ENCODE measurements at regions not wholly inside any gene's neighbourhood (a gene's known extent, or its start where the extent isn't known, plus 50 kb on each side); places are given as distances from the start of the nearest gene placed in this dataset.
A peak's percentile ranks its signal among the peaks of the same experiment; 100 is the strongest.

DNA sequence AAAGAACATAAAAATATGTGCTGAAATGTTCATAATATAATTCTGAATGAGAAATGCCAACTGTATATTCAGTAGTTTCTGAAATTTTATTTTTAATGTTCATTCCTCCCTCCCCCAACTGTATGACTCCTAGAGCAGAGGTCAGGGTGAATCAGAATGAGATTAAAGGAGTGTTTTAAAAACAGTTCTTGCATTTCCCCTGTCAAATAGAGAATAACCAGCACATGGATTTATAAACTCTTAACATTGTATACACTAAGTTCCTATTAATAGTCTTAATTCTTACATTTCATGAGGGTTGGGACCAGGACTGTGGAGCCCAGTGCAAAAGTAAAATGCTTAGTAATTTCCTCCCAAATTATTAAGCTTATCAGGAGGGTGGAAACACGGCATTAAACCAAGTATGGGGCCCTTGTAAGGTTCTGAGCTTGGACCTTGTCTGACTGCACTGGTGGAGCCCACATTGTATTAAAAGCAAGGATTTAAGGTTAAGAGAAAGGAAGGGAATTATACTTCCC, 474.6 kb upstream of the RAG2 start:
- DNase-seq (ENCODE audit: low spot score) = no peak

DNA sequence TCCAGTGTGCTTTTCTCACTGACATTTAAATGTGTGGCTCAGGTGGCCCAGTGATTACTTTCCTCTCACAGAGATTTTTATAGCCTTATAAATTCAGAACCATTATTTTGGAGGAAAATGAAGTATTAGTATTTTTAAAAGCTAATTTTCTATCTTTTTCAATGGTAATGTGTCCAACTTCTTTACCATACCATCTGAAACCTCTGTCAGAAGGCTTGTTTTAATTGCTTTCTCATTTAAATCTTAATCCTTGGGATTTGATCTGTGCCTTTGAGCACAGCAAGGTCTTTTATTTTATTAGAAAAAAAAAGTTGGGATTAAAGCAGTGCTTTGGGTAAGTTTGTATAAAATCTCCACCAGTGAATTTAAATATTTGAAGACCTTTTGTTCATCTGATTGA, 452.3 kb upstream of the RAG2 start:
- DNase-seq (ENCODE audit: low spot score) = no peak

DNA sequence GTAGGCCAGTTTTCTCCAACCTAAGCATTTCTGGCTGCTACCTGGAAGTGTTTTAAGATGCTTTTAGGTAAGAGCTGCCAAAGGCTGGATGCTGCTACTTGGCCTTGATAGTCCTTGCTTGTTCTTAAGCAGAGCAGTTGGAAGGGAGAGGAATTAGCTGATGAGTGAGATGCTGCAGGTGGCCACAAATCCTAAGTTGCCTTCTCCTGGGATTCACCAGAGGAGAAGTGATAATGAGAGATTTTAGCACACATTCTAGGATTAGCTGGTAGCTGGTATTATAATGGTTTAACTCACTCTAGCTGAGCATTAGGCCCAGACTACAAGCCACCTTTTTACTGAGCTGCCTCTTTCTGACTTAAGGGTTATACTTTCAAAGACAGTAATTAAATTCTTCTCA, 442.9 kb upstream of the RAG2 start:
- DNase-seq (ENCODE audit: low spot score) = no peak

DNA sequence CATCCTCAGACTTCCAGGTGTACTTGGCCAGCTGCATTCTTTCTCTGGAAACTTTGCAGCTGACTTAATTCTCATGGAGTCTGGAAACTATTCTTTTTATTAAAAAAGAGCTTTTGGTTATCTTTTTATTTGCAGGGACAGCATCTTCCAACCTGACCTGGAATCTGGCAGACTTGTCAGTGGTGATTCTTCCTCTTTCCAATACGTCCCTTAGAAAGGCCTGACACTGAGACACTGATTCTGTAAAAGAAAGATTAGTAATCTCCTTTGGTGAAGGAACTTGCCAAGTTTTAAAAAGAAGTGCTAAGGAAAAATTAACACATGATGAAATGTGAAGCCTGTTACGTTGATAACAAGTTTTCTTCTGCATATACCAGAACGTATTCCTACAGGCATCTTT, 440.9 kb upstream of the RAG2 start:
- DNase-seq (ENCODE audit: low spot score) = no peak

DNA sequence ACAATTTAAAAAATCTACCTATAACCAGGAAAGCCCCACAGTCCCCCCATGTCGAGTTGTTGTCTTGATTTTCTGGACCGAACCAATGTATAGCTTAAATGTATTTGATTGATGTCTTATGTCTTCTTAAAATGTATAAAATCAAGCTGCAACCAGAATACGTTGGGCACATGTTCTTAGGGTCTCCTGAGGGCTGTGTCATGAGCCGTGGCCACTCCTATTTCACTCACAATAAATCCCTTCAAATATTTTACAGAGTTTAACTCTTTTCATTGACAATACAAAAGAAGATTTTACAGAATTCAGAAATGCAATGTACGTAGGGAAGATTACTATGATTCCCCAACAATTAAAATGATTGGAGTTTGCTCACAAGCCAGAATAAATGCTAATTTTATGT, 428.7 kb upstream of the RAG2 start:
- DNase-seq (ENCODE audit: low spot score) = no peak

DNA sequence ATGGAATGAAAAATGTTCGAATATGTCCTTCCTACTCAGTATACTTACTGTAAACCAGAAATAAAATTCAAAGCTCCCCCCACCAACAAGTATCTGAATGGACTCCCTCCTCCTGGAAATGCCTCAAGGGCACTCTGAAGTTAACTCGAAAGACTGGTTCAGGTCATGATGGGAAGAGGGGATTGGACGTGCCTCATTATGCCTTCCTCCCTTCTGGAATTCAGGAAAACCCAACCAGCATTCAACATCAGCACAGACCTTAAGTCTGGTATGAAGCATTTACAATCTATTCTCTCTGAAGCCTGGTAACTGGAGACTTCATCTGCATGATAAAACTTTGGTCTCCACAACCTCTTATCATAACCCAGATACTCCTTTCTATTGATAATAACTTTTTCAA, 428.3 kb upstream of the RAG2 start:
- DNase-seq (ENCODE audit: low spot score) = no peak

DNA sequence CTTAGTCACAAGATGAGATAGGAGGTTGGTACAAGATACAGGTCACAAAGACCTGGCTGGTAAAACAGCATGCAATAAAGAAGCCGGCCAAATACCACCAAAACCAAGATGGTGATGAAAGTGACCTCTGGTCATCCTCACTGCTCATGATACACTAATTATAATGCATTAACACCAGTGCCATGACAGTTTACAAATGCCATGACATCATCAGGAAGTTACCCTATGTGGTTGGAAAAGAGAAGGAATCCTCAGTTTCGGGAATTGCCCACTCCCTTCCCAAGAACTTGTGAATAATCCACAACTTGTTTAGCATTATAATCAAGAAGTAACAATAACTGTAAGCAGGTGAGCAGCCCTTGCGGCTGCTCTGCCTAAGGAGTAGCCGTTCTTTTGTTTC, 408.5 kb upstream of the RAG2 start:
- DNase-seq (ENCODE audit: low spot score) = no peak

DNA sequence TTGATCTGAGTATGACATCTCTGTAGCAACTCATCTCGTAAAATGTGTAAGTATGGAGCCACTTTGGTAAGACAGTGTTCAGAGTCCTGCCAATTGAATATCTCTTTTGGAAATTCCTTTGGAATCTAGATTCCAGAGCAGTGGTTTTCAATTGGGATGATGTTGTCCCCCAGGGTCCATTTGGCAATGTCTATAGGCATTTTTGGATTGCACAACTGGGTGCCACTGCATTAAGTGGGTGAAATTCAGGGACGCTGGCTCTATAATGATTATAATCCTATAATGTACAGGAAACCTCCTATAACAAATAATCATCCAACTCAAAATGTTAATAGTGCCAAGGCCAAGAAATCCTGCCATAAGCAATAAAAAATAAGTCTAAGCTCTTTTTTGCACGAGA, 404.8 kb upstream of the RAG2 start:
- DNase-seq (ENCODE audit: low spot score) = no peak

DNA sequence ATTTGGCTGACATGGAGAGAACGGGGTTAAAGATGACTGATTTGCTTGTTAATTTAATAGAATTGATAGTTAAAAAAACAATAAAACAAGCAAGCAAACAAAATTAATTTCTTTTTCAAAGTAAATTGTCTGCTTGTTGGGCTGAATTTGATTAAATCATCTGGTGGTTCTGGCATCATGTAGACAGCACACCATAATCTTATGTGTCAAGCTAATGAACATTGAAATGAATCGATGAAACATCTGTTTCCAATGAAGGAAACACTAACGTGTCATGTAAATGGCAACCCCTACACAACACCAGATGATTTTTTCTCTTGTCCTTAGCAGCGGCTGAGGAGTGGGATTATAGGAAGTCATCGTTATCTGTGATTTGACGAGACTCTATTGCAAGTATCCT, 399.6 kb upstream of the RAG2 start:
- no peak for DNase-seq (ENCODE audit: low spot score)

DNA sequence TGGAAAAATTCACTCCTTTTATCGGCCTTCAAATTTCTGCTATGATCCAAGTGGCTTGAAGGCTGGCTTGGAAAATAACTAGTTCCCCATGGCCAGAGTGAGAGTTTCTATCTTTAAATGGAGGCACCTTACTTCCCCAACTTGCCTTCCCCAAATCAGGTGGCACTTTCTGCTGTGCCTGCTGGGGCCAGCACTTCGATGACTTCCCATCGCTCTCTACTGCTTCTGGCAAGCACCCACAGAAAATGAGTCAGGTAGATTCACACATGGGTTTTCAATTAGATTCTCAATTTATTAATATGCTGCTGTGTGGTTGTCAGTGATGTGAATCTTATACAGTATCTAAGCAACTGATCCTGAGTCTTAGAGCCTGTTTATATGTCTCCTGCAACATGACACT, 398.8 kb upstream of the RAG2 start:
- DNase-seq (ENCODE audit: low spot score) = no peak

DNA sequence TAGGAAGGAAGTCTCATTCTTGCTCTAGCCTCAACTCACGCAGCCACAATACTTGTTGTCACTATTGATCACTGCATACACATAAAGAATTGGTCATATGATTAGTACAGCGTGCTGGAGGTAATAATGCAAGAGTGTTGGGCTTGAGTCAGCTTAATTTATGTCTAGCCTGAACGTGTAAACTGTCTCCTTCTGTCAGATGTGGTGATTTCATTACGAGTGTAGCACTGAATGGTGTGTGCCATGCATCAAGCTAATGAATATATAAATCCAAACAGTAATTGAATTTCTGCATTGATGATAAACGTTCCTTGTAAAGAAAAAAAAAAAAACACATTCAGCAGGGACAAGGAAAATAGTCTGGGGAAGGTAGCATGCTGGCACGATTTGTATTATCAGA, 396.2 kb upstream of the RAG2 start:
- no peak for DNase-seq (ENCODE audit: low spot score)

DNA sequence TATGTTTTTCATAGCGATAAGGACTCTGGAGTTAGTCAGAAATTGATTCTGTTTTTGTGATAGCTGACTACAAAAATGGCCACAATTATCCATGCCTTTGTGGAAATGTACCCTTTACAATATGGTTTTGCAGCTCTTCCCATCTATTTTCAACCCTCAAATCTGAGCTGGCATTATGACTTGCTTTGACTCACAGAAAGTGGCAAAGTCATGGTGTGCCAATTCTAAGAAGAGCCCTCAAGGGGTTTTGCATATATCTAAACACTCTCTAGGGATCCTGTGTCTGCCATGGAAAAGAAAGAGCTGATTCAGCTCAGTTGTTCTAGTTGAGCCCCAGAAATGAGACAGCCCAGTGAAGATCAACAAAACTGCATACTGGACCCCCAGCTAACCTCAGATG, 390.5 kb upstream of the RAG2 start:
- no peak for DNase-seq (ENCODE audit: low spot score)

DNA sequence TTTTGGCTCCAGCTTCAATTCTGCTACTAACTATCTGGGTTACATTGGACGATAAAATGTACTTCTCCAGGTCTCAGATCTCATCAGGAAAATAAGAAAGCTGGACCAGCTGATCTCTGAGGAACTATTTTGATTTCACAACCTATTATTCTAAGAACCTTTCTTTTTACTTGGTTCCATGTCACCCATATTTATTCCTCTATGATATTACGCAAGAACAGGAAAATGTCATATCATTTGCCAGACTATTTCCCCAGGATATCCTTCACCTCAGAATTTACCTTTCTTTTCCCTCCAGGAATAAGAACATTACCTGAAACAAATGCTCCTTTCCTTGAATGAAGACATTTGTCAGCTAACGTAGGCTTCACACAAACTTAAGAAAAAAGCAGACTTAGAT, 387.5 kb upstream of the RAG2 start:
- no peak for DNase-seq (ENCODE audit: low spot score)

DNA sequence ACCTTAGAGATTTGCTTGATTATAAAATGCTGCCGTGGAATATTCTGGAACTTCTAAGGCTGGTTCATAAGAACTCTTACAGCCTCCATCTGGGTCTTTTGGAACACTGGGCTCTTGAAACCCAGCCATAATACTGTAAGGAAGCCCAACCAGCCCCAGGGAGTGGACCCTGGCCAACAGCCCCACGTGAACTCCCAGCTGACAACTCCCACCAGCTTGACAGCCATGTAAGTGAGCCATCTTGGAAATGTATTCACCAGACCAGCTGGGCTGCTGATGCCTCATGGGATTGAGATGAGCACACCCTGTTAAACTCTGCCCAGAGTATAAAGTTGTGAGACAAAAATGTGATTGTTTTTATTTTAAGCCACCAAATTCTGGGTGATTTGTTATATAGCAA, 378.7 kb upstream of the RAG2 start:
- DNase-seq (ENCODE audit: low spot score) = no peak

DNA sequence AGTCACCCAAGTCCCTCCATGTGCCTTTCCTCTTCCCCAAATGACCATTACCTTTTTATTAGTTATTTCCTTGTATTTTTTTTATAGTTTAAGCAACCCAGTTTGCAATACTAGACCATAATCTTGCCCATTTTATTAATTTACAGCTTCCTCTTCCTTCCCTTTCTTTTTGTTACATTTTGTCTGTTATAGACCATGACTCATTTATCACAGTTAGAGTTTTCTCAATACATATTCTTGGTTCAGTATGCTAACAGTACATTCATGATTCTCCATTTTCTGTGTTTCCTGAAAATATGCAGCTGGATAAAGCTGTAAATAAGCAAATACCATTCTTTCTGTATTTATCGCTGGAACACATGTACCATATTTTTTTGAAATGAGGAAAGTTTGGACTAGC, 376.7 kb upstream of the RAG2 start:
- no peak for DNase-seq (ENCODE audit: low spot score)

DNA sequence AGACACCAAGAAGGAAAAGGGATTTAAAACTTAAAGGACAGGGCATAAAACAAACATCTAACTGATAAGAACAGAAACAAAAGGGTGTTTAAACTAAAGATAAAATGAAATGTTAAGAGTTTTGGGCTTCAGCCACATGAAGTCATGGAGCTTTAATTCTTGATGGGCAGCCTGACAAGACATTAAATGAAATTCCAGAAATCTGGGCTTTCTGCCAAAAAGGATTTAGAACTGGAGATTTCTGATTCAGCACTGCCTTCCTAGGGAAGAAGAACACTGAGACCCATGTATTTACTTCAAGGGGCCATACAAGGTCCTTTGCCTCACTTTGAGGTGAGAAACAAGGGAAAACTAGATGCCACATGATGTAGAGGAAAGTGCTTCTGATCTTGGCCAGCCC, 355.9 kb upstream of the RAG2 start:
- no peak for DNase-seq (ENCODE audit: low spot score)

DNA sequence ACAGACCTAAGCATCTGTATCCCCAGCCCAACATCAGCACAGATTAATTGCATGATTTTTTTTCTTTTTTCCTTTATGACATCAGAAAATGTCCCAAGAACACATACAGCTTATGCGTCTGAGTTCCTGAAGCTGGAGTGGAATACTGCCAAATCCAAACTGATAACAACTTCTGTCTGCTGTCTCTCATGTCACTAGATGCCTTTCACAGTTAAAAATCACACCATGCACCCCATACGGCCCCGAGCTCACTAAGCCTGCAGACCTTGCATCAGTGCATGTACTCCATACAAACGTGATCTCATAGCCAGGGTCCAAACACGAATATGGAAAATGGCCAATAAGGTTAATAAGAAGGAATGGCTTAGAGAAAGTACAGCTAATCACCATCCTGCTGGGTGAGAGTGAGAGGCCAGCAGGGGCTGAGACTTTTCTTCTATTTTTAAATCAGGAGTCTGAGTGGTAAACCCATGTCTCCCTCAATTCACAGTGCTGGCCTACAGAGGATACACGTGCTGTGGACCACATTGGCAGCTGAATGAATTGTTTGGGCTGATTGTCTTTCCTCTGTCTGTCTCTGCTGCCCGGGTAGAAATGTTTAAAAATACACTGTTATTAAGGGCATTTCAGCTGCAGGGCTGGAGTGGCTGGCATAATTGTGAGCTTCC, 350.6 kb upstream of the RAG2 start:
- DNase-seq (ENCODE audit: low spot score) = no peak

DNA sequence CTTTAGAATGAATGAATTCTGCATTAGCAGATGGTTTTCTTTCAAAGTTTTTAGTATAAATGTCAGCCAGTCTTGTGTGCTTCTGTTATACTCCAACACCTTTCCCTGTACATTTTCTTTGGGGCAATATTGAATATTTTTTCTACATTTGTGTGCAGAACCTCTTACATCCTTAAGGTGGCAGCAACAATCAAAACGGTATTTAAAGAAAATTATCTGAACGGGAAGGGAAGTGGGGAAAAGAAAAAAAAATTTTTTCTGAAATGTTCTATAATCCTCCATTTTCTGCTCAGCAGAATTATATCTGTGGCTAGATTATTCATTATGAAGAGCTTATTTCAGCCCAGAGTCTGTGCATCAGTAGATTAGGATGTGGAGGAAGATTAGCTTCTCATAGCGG, 347.3 kb upstream of the RAG2 start:
- DNase-seq (ENCODE audit: low spot score) = peak; percentile 3

DNA sequence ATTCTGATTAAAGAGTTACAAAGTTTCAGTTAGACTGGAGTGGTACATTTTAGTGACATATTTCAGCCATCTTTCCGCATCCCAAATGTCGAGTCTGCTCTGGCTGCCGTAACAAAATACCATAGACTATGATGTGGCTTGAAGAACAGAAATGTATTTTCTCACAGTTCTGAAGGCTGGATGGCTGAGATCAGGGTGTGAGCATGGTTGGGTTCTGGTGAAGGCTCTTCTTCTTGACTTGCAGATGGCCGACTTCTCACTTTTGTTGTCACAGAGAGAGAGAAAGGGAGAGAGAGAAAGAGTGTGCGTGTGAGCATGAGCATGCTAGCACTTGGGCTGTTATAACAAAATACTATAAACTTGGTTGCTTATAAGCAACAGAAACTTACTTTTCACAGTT, 335.4 kb upstream of the RAG2 start:
- DNase-seq (ENCODE audit: low spot score) = no peak

DNA sequence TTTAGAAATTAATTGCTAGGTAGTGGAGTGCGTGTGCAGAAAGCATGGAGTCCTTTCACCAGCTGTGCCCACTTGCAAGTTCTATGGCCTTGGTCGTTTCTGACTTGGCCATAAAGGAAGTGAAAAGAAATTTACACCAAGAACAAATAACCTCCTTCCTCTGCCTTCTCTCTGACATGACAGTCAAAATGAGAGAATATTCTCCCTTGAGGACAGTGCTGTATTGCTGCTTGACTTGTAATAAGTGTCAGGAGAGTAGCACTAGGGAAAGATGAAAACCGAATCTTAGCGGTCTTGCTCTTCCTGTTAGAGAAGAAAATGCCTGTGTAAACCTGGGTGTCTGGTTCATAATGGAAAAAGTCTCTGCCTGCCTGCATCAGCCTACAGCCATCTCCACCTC, 333.1 kb upstream of the RAG2 start:
- no peak for DNase-seq (ENCODE audit: low spot score)

DNA sequence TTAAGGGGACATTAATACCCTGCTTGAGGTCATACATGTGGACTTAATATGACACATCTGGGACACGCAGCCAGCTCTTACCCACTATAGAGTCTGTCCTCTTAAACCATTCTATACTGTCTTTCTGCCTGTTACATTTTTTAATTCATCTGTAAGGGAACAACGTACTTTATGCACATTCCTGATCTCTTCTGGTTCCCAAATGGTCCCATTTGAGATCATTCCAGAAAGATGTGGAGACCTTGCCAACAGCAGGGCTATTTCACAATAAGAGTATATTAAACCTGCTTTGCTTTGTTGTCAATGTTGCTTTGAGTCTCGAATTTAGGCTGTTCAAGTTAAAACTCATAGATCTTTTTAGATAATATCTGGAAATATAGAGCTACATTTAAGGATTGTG, 332.2 kb upstream of the RAG2 start:
- no peak for DNase-seq (ENCODE audit: low spot score)

DNA sequence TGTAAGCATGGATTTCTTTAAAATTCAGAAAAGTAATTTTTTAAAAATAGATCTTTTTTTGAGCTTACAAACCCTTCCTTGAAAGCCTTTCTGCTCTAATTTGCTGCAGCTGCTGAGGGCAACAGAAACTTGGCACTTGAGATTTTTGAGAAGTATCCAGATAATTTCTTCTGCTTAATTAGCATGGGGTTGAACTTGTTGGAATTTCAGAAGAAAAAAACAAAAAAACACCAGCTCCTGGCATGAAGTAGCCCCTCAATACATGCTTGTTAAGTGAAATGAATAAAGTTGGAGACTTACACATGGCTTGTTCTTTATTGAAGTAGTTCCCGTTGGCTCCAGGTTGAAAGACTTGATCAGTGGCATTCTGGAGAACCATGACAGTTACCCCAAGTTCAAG, 331.4 kb upstream of the RAG2 start:
- no peak for DNase-seq (ENCODE audit: low spot score)

DNA sequence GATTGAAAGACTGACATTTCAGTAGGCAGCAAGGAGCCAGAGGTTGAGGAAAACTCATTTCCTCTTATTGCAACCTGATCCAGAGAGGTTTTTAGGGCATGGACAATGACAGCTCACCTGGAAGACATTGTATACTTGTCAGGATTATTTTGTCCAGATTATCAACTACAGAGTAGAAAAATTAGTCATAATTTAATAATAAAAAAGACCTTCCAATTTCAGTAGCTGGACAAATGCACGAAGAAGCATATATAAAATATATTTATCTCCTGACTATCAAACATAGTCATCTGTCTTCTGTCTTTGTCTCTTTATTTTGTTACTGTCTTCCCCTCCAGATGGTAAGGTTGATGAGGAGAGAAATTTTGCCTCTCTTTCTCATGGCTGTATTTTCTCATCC, 330.6 kb upstream of the RAG2 start:
- DNase-seq (ENCODE audit: low spot score) = no peak

DNA sequence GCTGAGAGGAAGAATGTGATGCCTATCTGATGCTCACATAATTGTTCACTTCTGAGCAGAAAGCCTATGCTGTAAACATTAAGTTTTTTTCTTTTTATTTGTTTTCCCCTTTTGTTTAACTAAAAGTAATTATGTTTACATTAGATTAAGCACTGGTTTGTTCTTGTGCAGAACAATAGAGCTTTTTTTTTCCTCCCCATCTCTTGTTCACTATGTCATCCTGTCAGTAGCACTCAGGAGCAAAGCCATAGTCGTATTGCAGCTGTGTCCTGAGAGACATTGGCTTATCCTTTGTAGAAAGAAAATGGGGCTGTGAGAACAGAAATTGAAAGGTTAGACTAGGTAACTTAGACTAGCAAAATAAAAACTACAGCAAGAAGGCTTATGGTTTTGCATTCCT, 301.8 kb upstream of the RAG2 start:
- no peak for DNase-seq (ENCODE audit: low spot score)

DNA sequence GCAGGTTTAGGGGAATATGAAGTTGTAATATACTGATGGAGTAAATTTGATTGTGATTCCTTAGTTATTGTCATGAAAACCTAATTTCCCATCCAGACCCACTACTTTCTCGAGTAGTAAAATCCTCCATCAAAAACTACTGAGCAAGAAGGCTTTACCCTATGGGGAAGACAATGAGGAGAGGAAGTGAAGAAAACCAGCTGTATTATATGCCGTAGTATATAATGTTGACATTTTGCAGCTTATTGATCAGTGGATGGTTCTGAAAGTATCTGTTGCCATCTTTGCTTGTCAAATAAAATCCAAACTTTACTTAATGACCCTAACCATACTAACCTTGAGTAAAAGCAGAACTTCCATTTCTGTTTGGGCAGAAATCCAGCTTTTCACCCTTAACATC, 292.8 kb upstream of the RAG2 start:
- DNase-seq (ENCODE audit: low spot score) = no peak
